ENCODE measurements at regions not wholly inside any gene's neighbourhood (a gene's known extent, or its start where the extent isn't known, plus 50 kb on each side); places are given as distances from the start of the nearest gene placed in this dataset.

- H3K36me3 Mint-ChIP-seq: no peaks in the 10 kb centered on the region
- Histone ChIP-seq H3K36me3 (no peaks in the 10 kb centered on the region), H3K79me2 (ENCODE audit: low read depth) (no peaks in the 10 kb centered on the region), H3F3A (ENCODE audit: low read depth) (no peaks in the 10 kb centered on the region), H3K4me3 (no peak overlapping the region), H4K20me1 (ENCODE audit: low read depth) (no peaks in the 10 kb centered on the region), H3K9me3 (ENCODE audit: low read depth) (no peaks in the 10 kb centered on the region), H3K4me2 (no peak overlapping the region), H3K9ac (no peak overlapping the region), H3K4me1 (peaks cover 10% of the 10 kb centered on the region), H3K27me3 (no peaks in the 10 kb centered on the region), H2AFZ (replicated peaks) (no peak overlapping the region), H3K27ac (no peak overlapping the region)
- no peak for TF ChIP-seq EZH2 (IDR thresholded peaks at IDR 0.05)
- TF ChIP-seq CTCF (IDR thresholded peaks at IDR 0.05): no peak
- TF ChIP-seq EZH2phosphoT487 (IDR thresholded peaks at IDR 0.05): no peak
- no peak for DNase-seq (ENCODE audit: low spot score)
- H3K27me3 Mint-ChIP-seq (ENCODE audit: insufficient read depth, low read depth): peaks cover 16% of the 10 kb centered on the region
- peak overlapping the region; percentile 30 for H3K27ac Mint-ChIP-seq
- peaks cover 16% of the 10 kb centered on the region for H3K4me1 Mint-ChIP-seq
- H3K9me3 Mint-ChIP-seq: no peaks in the 10 kb centered on the region
- no peak overlapping the region for H3K4me3 Mint-ChIP-seq
These were observed 215.1 kb downstream of the PTPRU start for GRCh38 chr1:29451368-29451892.

GRCh38 chr1:29450591-29450990 lies 214.3 kb downstream of the PTPRU start:
- Mint-ChIP-seq H3K4me1 (peaks cover 16% of the 10 kb centered on the region), H3K9me3 (no peaks in the 10 kb centered on the region), H3K27ac (peak overlapping the region; percentile 30), H3K36me3 (no peaks in the 10 kb centered on the region), H3K4me3 (peak overlapping the region; percentile 43), H3K27me3 (ENCODE audit: insufficient read depth, low read depth) (peaks cover 12% of the 10 kb centered on the region)
- H4K20me1 ChIP-seq (ENCODE audit: low read depth): no peaks in the 10 kb centered on the region
- no peaks in the 10 kb centered on the region for H3K36me3 ChIP-seq
- TF ChIP-seq EZH2phosphoT487 (IDR thresholded peaks at IDR 0.05) (no peak), EZH2 (IDR thresholded peaks at IDR 0.05) (no peak), CTCF (IDR thresholded peaks at IDR 0.05) (no peak)
- H3K4me3 ChIP-seq: no peak overlapping the region
- H3K27ac ChIP-seq: no peak overlapping the region
- H2AFZ ChIP-seq (replicated peaks): no peak overlapping the region
- no peak overlapping the region for H3K4me2 ChIP-seq
- H3K4me1 ChIP-seq: peaks cover 10% of the 10 kb centered on the region
- H3F3A ChIP-seq (ENCODE audit: low read depth): no peaks in the 10 kb centered on the region
- no peak overlapping the region for H3K9ac ChIP-seq
- no peaks in the 10 kb centered on the region for H3K79me2 ChIP-seq (ENCODE audit: low read depth)
- H3K9me3 ChIP-seq (ENCODE audit: low read depth): no peaks in the 10 kb centered on the region
- DNase-seq (ENCODE audit: low spot score): no peak
- H3K27me3 ChIP-seq: no peaks in the 10 kb centered on the region

- no peaks in the 10 kb centered on the region for H3K36me3 Mint-ChIP-seq
- Histone ChIP-seq H3K9me3 (ENCODE audit: low read depth) (no peaks in the 10 kb centered on the region), H3K9ac (no peak overlapping the region), H3K4me3 (no peak overlapping the region), H3K27ac (no peak overlapping the region), H3K4me1 (peaks cover 10% of the 10 kb centered on the region), H3K4me2 (no peak overlapping the region), H3F3A (ENCODE audit: low read depth) (no peaks in the 10 kb centered on the region), H4K20me1 (ENCODE audit: low read depth) (no peaks in the 10 kb centered on the region), H3K36me3 (no peaks in the 10 kb centered on the region), H3K27me3 (no peaks in the 10 kb centered on the region), H3K79me2 (ENCODE audit: low read depth) (no peaks in the 10 kb centered on the region), H2AFZ (replicated peaks) (no peak overlapping the region)
- DNase-seq (ENCODE audit: low spot score): no peak
- TF ChIP-seq CTCF (IDR thresholded peaks at IDR 0.05) (no peak), EZH2 (IDR thresholded peaks at IDR 0.05) (no peak), EZH2phosphoT487 (IDR thresholded peaks at IDR 0.05) (no peak)
- H3K27me3 Mint-ChIP-seq (ENCODE audit: insufficient read depth, low read depth): peaks cover 14% of the 10 kb centered on the region
- no peak overlapping the region for H3K4me3 Mint-ChIP-seq
- no peaks in the 10 kb centered on the region for H3K9me3 Mint-ChIP-seq
- H3K27ac Mint-ChIP-seq: no peak overlapping the region
- peaks cover 11% of the 10 kb centered on the region for H3K4me1 Mint-ChIP-seq
These were observed 212.3 kb downstream of the PTPRU start for GRCh38 chr1:29448456-29449235.

Data from neural progenitor cell (in vitro differentiated cells).